ENCODE measurements at regions not wholly inside any gene's neighbourhood (a gene's known extent, or its start where the extent isn't known, plus 50 kb on each side); places are given as distances from the start of the nearest gene placed in this dataset.

DNA sequence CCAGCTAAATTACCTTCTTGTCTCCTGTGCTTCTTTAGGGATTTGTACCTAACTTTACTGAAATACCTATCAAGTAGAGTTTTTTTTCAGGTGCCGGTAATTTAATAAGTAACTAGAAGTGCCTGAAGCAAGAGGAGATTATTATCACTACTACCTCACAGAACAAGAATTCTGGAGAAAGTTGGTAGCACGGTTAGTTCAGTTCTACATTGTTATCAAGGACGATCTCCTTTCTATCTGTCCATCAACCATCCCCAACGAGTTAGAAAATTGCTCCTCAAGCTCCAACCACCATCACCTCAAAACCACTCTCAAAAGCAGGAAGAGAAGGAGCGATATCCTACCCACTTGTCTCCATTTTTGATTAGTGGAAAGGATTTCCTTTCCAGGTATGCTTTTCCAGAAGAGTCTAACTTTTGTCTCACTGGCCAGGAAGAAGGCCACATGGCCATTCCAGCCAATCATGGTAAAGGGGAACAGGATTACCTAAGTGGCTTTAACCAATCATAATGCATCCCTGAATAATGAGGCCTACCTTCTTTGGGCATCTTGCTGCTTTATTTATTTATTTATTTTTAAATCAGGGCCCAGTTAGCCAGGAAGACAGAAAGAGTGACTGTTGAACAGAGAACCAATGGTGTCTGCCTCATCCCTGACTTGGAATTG is 265.2 kb downstream of the SNX13 start:
- WGBS, 2 donors, result 47 to 48% methylated on average over 5 of the region's 5 CpGs
- DNase-seq (no peak), ATAC-seq (no peak)
- no peak for TF ChIP-seq POLR2A (IDR thresholded peaks at IDR 0.05)
- Histone ChIP-seq H3K4me1 (peaks cover 6% of the 10 kb centered on the region), H3K27ac (no peak overlapping the region), H3K9me3 (no peaks in the 10 kb centered on the region), H3K27me3 (no peaks in the 10 kb centered on the region), H3K4me3 (no peak overlapping the region), H3K36me3 (replicated peaks in 1 of 2; ENCODE audit: insufficient read depth in 1 of 2, low read depth in 2 of 2) (no peaks in the 10 kb centered on the region)
- intact Hi-C loops (cut with DNase I), result no loop called here

DNA sequence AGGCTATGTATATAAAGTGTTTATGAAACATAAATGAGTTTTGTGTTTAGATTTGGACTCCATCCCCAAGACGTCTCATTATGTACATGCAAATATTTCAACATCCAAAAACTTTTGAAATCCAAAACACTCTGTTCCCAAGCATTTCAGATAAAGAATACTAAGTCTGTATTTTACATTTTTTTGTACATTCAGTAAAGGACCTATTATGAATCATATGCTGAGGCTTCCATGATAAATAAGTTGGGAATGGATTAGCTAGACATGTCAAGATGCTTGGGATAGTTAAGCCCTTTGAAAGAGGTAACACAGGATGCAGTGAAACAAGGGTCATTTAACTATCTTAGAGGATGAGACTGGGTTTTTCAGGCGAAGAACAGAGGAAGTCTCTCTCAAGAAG is 262.9 kb downstream of the SNX13 start:
- intact Hi-C loops (cut with DNase I), result no loop called here
- ATAC-seq, result no peak
- 35 to 36% methylated on average over 2 of the region's 2 CpGs for WGBS, 2 donors

DNA sequence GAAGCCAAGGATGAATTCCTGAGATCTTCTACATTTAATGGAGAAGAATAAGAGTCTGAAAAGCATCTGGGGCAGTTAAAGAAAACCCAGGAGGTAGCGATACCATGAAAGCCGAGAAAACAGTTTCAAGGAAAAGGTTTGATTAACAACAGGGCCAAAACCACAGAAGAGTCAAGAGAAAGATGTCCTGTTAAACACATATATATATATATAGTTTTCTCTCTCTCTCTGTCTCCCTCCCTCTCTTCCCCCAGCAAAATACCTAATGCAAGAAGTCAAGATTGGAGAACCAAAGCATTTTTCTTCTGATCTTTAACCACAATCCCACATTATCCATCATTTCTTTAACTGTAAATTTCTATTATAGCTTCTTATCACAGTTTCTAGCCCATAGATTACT is 261.4 kb downstream of the SNX13 start:
- H3K36me3 ChIP-seq (replicated peaks in 1 of 2; ENCODE audit: insufficient read depth in 1 of 2, low read depth in 2 of 2), result no peaks in the 10 kb centered on the region
- intact Hi-C loops (cut with DNase I), result no loop called here
- no peak overlapping the region for H3K27ac ChIP-seq
- peaks cover 6% of the 10 kb centered on the region for H3K4me1 ChIP-seq
- H3K4me3 ChIP-seq, result no peak overlapping the region
- WGBS, 2 donors, result 73 to 81% methylated on average over 2 of the region's 2 CpGs
- no peak for ATAC-seq
- TF ChIP-seq POLR2A (IDR thresholded peaks at IDR 0.05), result no peak
- TF ChIP-seq, protein P1, sequence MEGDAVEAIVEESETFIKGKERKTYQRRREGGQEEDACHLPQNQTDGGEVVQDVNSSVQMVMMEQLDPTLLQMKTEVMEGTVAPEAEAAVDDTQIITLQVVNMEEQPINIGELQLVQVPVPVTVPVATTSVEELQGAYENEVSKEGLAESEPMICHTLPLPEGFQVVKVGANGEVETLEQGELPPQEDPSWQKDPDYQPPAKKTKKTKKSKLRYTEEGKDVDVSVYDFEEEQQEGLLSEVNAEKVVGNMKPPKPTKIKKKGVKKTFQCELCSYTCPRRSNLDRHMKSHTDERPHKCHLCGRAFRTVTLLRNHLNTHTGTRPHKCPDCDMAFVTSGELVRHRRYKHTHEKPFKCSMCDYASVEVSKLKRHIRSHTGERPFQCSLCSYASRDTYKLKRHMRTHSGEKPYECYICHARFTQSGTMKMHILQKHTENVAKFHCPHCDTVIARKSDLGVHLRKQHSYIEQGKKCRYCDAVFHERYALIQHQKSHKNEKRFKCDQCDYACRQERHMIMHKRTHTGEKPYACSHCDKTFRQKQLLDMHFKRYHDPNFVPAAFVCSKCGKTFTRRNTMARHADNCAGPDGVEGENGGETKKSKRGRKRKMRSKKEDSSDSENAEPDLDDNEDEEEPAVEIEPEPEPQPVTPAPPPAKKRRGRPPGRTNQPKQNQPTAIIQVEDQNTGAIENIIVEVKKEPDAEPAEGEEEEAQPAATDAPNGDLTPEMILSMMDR (IDR thresholded peaks at IDR 0.05), result no peak
- DNase-seq, result no peak
- no peaks in the 10 kb centered on the region for H3K27me3 ChIP-seq
- H3K9me3 ChIP-seq, result no peaks in the 10 kb centered on the region

More for the DNA sequence above, 262.9 kb downstream of the SNX13 start:
- no peaks in the 10 kb centered on the region for H3K27me3 ChIP-seq
- peaks cover 6% of the 10 kb centered on the region for H3K4me1 ChIP-seq
- DNase-seq, result no peak
- no peaks in the 10 kb centered on the region for H3K36me3 ChIP-seq (replicated peaks in 1 of 2; ENCODE audit: insufficient read depth in 1 of 2, low read depth in 2 of 2)
- no peaks in the 10 kb centered on the region for H3K9me3 ChIP-seq
- H3K4me3 ChIP-seq, result no peak overlapping the region
- TF ChIP-seq, protein P1 (IDR thresholded peaks at IDR 0.05), result no peak
- TF ChIP-seq POLR2A (IDR thresholded peaks at IDR 0.05), result no peak
- no peak overlapping the region for H3K27ac ChIP-seq

DNA sequence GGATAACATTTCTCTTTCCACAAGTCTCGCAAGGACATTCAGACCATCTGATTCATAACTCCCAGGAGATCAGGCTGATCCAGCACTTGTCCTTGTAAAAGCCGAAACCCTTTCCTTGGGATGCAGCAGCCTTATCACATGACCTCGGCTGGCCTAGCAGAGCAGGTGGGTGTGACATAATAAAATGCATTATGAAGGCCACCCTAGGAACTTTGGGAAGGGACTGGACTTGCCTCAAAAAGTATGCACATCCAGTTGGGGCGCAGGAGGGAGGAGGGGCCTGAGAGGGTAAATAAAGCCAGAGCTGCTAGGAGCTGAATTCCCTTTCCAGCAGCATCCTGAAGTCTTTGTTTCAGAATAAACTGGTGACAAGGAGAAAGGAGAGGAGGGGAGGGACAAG is 260.8 kb downstream of the SNX13 start:
- no peaks in the 10 kb centered on the region for H3K27me3 ChIP-seq
- intact Hi-C loops (cut with DNase I), result no loop called here
- no peak overlapping the region for H3K27ac ChIP-seq
- DNase-seq, result peak in 1 of 4 donors; percentile 26
- H3K9me3 ChIP-seq, result no peaks in the 10 kb centered on the region
- no peak for TF ChIP-seq POLR2A (IDR thresholded peaks at IDR 0.05)
- TF ChIP-seq, protein P1 (IDR thresholded peaks at IDR 0.05), result no peak
- no peak for ATAC-seq
- WGBS, 2 donors, result 38 to 48% methylated on average over 4 of the region's 4 CpGs
- H3K4me1 ChIP-seq, result peaks cover 6% of the 10 kb centered on the region
- no peak overlapping the region for H3K4me3 ChIP-seq
- no peaks in the 10 kb centered on the region for H3K36me3 ChIP-seq (replicated peaks in 1 of 2; ENCODE audit: insufficient read depth in 1 of 2, low read depth in 2 of 2)

DNA sequence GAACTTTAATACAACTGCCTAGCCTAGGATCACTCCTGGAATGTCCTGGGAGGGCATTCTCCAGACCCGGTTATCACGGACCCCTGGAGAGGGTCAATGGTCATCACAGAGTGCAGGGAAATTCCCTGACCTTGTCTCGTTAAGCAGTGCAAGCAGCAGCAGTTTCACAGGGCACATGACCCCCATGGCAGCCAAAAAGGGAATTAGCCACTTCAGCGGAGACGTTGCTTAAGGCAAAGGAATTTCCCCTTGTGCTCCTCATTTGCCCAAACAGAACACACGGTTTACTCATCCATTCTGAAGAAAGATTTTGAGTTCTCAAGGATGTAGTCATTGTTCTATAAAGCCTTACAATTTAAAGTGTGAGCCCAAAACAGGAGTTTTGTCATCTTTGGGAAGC is 260.3 kb downstream of the SNX13 start:
- Histone ChIP-seq H3K4me3 (no peak overlapping the region), H3K9me3 (no peaks in the 10 kb centered on the region), H3K27ac (peak overlapping the region in 1 of 4 donors; percentile 2), H3K27me3 (no peaks in the 10 kb centered on the region), H3K4me1 (peaks cover 6% of the 10 kb centered on the region), H3K36me3 (replicated peaks in 1 of 2; ENCODE audit: insufficient read depth in 1 of 2, low read depth in 2 of 2) (no peaks in the 10 kb centered on the region)
- WGBS, 2 donors, result 10% methylated on average over 6 of the region's 6 CpGs
- peak; percentile 55 for ATAC-seq
- TF ChIP-seq, protein P1 (IDR thresholded peaks at IDR 0.05), result no peak
- no peak for TF ChIP-seq POLR2A (IDR thresholded peaks at IDR 0.05)
- intact Hi-C loops (cut with DNase I), result no loop called here
- peak in 1 of 4 donors; percentile 54 for DNase-seq
